CD14-positive monocyte (primary cell): ENCODE measurements at regions not wholly inside any gene's neighbourhood (a gene's known extent, or its start where the extent isn't known, plus 50 kb on each side); places are given as distances from the start of the nearest gene placed in this dataset.

Source experiments
- DNase-seq, 3 donors: peaks; one replicate each; pipeline ENCODE4 v3.0.0-alpha.2; 2011 to 2022
- H2AFZ ChIP-seq: 2 replicates; pipeline ENCODE4 v1.6.0; 2012; ENCODE audit warnings: mild to moderate bottlenecking, low read depth, low read length, inconsistent platforms; ENCODE audit not compliant: insufficient read depth, poor library complexity, severe bottlenecking
- H3K27ac ChIP-seq, 2 donors: 1 replicate in 1 of 2; 2 replicates in 1 of 2; pipeline ENCODE4 v1.5.1; 2012 to 2013; ENCODE audit warnings: low read length in 2 of 2, control low read depth in 1 of 2, inconsistent platforms in 1 of 2, low read depth in 1 of 2, mild to moderate bottlenecking in 1 of 2
- H3K27me3 ChIP-seq, 2 donors: one replicate each; pipeline versions ENCODE4 v1.6.0 to v1.6.1; 2011 to 2013; ENCODE audit warnings: low read length in 2 of 2; ENCODE audit not compliant: control insufficient read depth in 2 of 2, insufficient read depth in 2 of 2
- H3K36me3 ChIP-seq, 2 donors: replicated peaks in 1 of 2; 1 replicate in 1 of 2; 2 replicates in 1 of 2; pipeline versions ENCODE4 v1.5.1 to v1.6.1; 2012 to 2013; ENCODE audit warnings: low read length in 2 of 2, control low read depth in 1 of 2, inconsistent platforms in 1 of 2, mild to moderate bottlenecking in 1 of 2; ENCODE audit not compliant: insufficient read depth in 2 of 2, control insufficient read depth in 1 of 2
- H3K4me1 ChIP-seq, 2 donors: 1 replicate in 1 of 2; 2 replicates in 1 of 2; pipeline versions ENCODE4 v1.5.1 to v1.6.1; 2012 to 2013; ENCODE audit warnings: low read length in 2 of 2, control low read depth in 1 of 2, inconsistent platforms in 1 of 2, mild to moderate bottlenecking in 1 of 2, moderate library complexity in 1 of 2; ENCODE audit not compliant: insufficient read depth in 2 of 2, control insufficient read depth in 1 of 2
- H3K4me2 ChIP-seq: replicated peaks from 2 replicates; pipeline ENCODE3; 2012; ENCODE audit warnings: low read length, moderate library complexity, mild to moderate bottlenecking; ENCODE audit not compliant: poor library complexity, severe bottlenecking; ENCODE audit errors: extremely low read depth
- H3K4me3 ChIP-seq, 3 experiments: fragments of 200-600 bp in 1 of 3; sonication (generic) in 1 of 3; replicated peaks in 1 of 3; 1 replicate in 2 of 3; 2 replicates in 1 of 3; pipeline ENCODE4 v1.5.1; 2011 to 2013; ENCODE audit warnings: low read length in 3 of 3, mild to moderate bottlenecking in 3 of 3, control low read depth in 2 of 3, low read depth in 2 of 3, inconsistent platforms in 1 of 3, moderate library complexity in 1 of 3
- H3K79me2 ChIP-seq: 2 replicates; pipeline ENCODE4 v1.6.0; 2012; ENCODE audit warnings: mild to moderate bottlenecking, control low read depth, inconsistent platforms, low read length, moderate library complexity; ENCODE audit not compliant: insufficient read depth
- H3K9ac ChIP-seq: 2 replicates; pipeline ENCODE4 v1.6.0; 2017; ENCODE audit warnings: low read length, mild to moderate bottlenecking; ENCODE audit not compliant: insufficient read depth, poor library complexity, severe bottlenecking
- H3K9me3 ChIP-seq, 2 donors: replicated peaks in 1 of 2; 1 replicate in 1 of 2; 2 replicates in 1 of 2; pipeline versions ENCODE4 v1.5.1 to v1.6.1; 2012 to 2013; ENCODE audit warnings: low read length in 2 of 2, control low read depth in 1 of 2; ENCODE audit not compliant: control insufficient read depth in 1 of 2, insufficient read depth in 1 of 2
- H4K20me1 ChIP-seq: 2 replicates; pipeline ENCODE4 v1.6.0; 2012; ENCODE audit warnings: mild to moderate bottlenecking, low read length, control low read depth, moderate library complexity; ENCODE audit not compliant: insufficient read depth
- H3K27ac Mint-ChIP-seq, 7 donors: one replicate each; pipeline ENCODE4 v1.8.0; 2020; ENCODE audit warnings: mild to moderate bottlenecking in 7 of 7, mixed read lengths in 7 of 7, moderate library complexity in 6 of 7, inconsistent platforms in 2 of 7
- H3K27me3 Mint-ChIP-seq, 3 donors: one replicate each; pipeline ENCODE4 v1.8.0; 2021 to 2022; ENCODE audit warnings: low read depth in 3 of 3, mild to moderate bottlenecking in 3 of 3, mixed read lengths in 3 of 3, moderate library complexity in 3 of 3, inconsistent platforms in 1 of 3
- H3K36me3 Mint-ChIP-seq, 2 donors: one replicate each; pipeline ENCODE4 v1.8.0; 2020; ENCODE audit warnings: mixed read lengths in 2 of 2, inconsistent platforms in 1 of 2, mild to moderate bottlenecking in 1 of 2
- H3K4me1 Mint-ChIP-seq: one replicate; pipeline ENCODE4 v1.8.0; 2020; ENCODE audit warnings: mild to moderate bottlenecking, mixed read lengths
- H3K4me3 Mint-ChIP-seq, 2 donors: one replicate each; pipeline ENCODE4 v1.8.0; 2020; ENCODE audit warnings: mild to moderate bottlenecking in 2 of 2, mixed read lengths in 2 of 2, moderate library complexity in 1 of 2
- H3K9me3 Mint-ChIP-seq, 7 donors: one replicate each; pipeline ENCODE4 v1.8.0; 2020 to 2022; ENCODE audit warnings: mixed read lengths in 7 of 7, mild to moderate bottlenecking in 6 of 7, moderate library complexity in 6 of 7, inconsistent platforms in 2 of 7
- WGBS: methylation state at CpG from one replicate; pipeline ENCODE4 v1.1.5; 2013; ENCODE audit warnings: missing lambda C conversion rate; ENCODE audit not compliant: insufficient coverage; 5-methylcytosine and 5-hydroxymethylcytosine counted together
- intact Hi-C, 2 donors: fragments of 100-400 bp; cut with micrococcal nuclease; formaldehyde crosslinking; loops; one replicate each; pipeline versions ENCODE4 v1.15.0 to v1.15.1; 2023
- TF ChIP-seq, protein P1 (sequence below): fragments of 200-600 bp; IDR thresholded peaks from one replicate; pipeline ENCODE4 v1.8.0; 2022; ENCODE audit warnings: antibody characterized with exemption, mild to moderate bottlenecking

DNA sequence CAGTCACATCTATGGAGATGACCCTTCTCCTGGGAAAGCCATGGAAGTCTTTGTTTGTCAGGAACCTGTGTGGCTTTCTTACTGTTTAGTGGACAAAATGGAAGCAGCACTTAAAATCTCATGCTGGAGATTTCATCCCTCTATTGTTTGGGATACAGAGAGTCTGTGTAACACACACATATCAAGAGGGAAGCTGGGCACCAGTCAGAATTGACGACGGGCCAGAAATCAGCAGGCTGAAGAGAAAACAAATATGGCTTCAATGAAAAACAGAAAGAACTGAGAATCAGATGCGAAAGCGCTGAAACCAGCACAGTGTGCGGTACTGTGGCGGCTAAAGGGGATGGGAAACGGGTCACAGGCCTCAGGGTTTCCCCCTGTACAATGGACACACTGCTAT lies 72.2 kb upstream of the WASF3 start:
- H3K9ac ChIP-seq: no peak overlapping the region
- peaks cover 3% of the 10 kb centered on the region for H3K4me1 Mint-ChIP-seq
- H3K36me3 Mint-ChIP-seq: no peaks in the 10 kb centered on the region
- no peak overlapping the region for H3K27ac Mint-ChIP-seq
- H3K4me3 Mint-ChIP-seq: no peak overlapping the region
- H3K79me2 ChIP-seq: no peaks in the 10 kb centered on the region
- H3K27me3 Mint-ChIP-seq: peaks cover 2 to 5% (median 2%) of the 10 kb centered on the region in 3 donors
- intact Hi-C loops: loop anchor here in 1 of 2 donors (10.0 kb wide), 1 partner anchor 210 kb away; no protein-coding TSS in a partner anchor
- no peak overlapping the region for H3K4me2 ChIP-seq
- no peak overlapping the region for H3K27ac ChIP-seq
- 94% methylated on average over 7 of the region's 7 CpGs for WGBS
- H3K27me3 ChIP-seq: no peaks in the 10 kb centered on the region
- peaks cover 0 to 4% of the 10 kb centered on the region in 2 donors for H3K4me1 ChIP-seq
- TF ChIP-seq, protein P1, sequence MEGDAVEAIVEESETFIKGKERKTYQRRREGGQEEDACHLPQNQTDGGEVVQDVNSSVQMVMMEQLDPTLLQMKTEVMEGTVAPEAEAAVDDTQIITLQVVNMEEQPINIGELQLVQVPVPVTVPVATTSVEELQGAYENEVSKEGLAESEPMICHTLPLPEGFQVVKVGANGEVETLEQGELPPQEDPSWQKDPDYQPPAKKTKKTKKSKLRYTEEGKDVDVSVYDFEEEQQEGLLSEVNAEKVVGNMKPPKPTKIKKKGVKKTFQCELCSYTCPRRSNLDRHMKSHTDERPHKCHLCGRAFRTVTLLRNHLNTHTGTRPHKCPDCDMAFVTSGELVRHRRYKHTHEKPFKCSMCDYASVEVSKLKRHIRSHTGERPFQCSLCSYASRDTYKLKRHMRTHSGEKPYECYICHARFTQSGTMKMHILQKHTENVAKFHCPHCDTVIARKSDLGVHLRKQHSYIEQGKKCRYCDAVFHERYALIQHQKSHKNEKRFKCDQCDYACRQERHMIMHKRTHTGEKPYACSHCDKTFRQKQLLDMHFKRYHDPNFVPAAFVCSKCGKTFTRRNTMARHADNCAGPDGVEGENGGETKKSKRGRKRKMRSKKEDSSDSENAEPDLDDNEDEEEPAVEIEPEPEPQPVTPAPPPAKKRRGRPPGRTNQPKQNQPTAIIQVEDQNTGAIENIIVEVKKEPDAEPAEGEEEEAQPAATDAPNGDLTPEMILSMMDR: no peak
- no peaks in the 10 kb centered on the region for H3K9me3 Mint-ChIP-seq
- H2AFZ ChIP-seq: no peak overlapping the region
- H3K4me3 ChIP-seq: no peak overlapping the region
- no peaks in the 10 kb centered on the region for H3K36me3 ChIP-seq
- H3K9me3 ChIP-seq: no peaks in the 10 kb centered on the region
- no peaks in the 10 kb centered on the region for H4K20me1 ChIP-seq
- no peak for DNase-seq

DNA sequence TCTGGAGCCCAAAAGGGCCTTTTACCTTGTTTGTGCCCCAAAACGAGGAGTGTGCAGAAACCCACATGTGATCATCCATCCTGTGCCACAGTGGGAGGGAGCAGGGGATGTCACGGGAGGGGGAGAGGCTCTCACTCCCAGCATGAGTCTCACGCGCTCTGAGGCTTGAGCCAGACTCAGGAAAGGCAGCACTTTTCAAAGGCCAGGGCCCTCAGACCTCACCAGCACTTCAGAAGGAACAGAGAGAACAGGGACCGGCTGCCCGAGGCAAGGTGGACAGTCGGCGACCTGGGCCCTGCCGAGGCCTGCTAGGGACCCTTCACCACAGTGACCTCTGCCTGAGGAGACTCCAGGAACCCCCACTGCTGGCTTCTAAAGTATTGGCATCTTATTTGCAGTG lies 71.7 kb upstream of the WASF3 start:
- Mint-ChIP-seq H3K9me3 (no peaks in the 10 kb centered on the region), H3K27ac (no peak overlapping the region), H3K27me3 (peaks cover 2 to 5% (median 2%) of the 10 kb centered on the region in 3 donors), H3K4me1 (peaks cover 3% of the 10 kb centered on the region), H3K4me3 (no peak overlapping the region), H3K36me3 (no peaks in the 10 kb centered on the region)
- no peaks in the 10 kb centered on the region for H3K9me3 ChIP-seq
- no peak overlapping the region for H3K9ac ChIP-seq
- no peak overlapping the region for H2AFZ ChIP-seq
- no peak for DNase-seq
- H3K4me2 ChIP-seq: no peak overlapping the region
- H3K79me2 ChIP-seq: no peaks in the 10 kb centered on the region
- H4K20me1 ChIP-seq: no peaks in the 10 kb centered on the region
- H3K4me1 ChIP-seq: peaks cover 0 to 4% of the 10 kb centered on the region in 2 donors
- TF ChIP-seq, protein P1: no peak
- no peaks in the 10 kb centered on the region for H3K27me3 ChIP-seq
- H3K36me3 ChIP-seq: no peaks in the 10 kb centered on the region
- 80% methylated on average over 8 of the region's 9 CpGs for WGBS
- H3K4me3 ChIP-seq: no peak overlapping the region
- intact Hi-C loops: loop anchor here in 1 of 2 donors (10.0 kb wide), 1 partner anchor 209 kb away; no protein-coding TSS in a partner anchor
- no peak overlapping the region for H3K27ac ChIP-seq
